ENCODE measurements at regions not wholly inside any gene's neighbourhood (a gene's known extent, or its start where the extent isn't known, plus 50 kb on each side); places are given as distances from the start of the nearest gene placed in this dataset.

- no peaks in the 10 kb centered on the region for H3K36me3 ChIP-seq (ENCODE audit: insufficient read depth, low read length)
- no peak for TF ChIP-seq CTCF (IDR thresholded peaks at IDR 0.05)
- Mint-ChIP-seq H3K9me3 (no peaks in the 10 kb centered on the region), H3K27me3 (no peaks in the 10 kb centered on the region), H3K36me3 (ENCODE audit: low read depth) (no peaks in the 10 kb centered on the region), H3K4me1 (ENCODE audit: low read depth) (no peaks in the 10 kb centered on the region), H3K4me3 (no peak overlapping the region), H3K27ac (no peak overlapping the region)
- no peak overlapping the region for H3K27ac ChIP-seq (ENCODE audit: low read depth in 1 of 2, low read length in 2 of 2)
- ChIA-PET POLR2A (no interaction called here), CTCF (no interaction called here)
- no peaks in the 10 kb centered on the region for H3K27me3 ChIP-seq (ENCODE audit: control insufficient read depth in 1 of 2, insufficient read depth in 2 of 2, low read length in 2 of 2)
- H3K4me1 ChIP-seq (ENCODE audit: insufficient read depth, low read length): no peaks in the 10 kb centered on the region
- intact Hi-C loops (cut with DNase I, micrococcal nuclease): no loop called here
- no peaks in the 10 kb centered on the region for H3K9me3 ChIP-seq (ENCODE audit: control insufficient read depth in 1 of 2, insufficient read depth in 1 of 2, low read length in 2 of 2)
- no peak for DNase-seq
- no peak overlapping the region for H3K4me3 ChIP-seq (ENCODE audit: low read length)
- ATAC-seq (ENCODE audit: poor library complexity): no peak
Observed at GRCh38 chr6:54694928-54695532, 151.5 kb upstream of the FAM83B start.

- no peaks in the 10 kb centered on the region for H3K4me1 ChIP-seq (ENCODE audit: insufficient read depth, low read length)
- ChIA-PET POLR2A (no interaction called here), CTCF (no interaction called here)
- H3K36me3 Mint-ChIP-seq (ENCODE audit: low read depth): no peaks in the 10 kb centered on the region
- no peak overlapping the region for H3K4me3 Mint-ChIP-seq
- intact Hi-C loops (cut with DNase I, micrococcal nuclease): no loop called here
- H3K36me3 ChIP-seq (ENCODE audit: insufficient read depth, low read length): no peaks in the 10 kb centered on the region
- no peak for DNase-seq
- no peaks in the 10 kb centered on the region for H3K27me3 Mint-ChIP-seq
- no peak overlapping the region for H3K27ac ChIP-seq (ENCODE audit: low read depth in 1 of 2, low read length in 2 of 2)
- H3K9me3 ChIP-seq (ENCODE audit: control insufficient read depth in 1 of 2, insufficient read depth in 1 of 2, low read length in 2 of 2): no peaks in the 10 kb centered on the region
- no peak overlapping the region for H3K4me3 ChIP-seq (ENCODE audit: low read length)
- H3K27me3 ChIP-seq (ENCODE audit: control insufficient read depth in 1 of 2, insufficient read depth in 2 of 2, low read length in 2 of 2): no peaks in the 10 kb centered on the region
- TF ChIP-seq CTCF (IDR thresholded peaks at IDR 0.05): no peak
- ATAC-seq (ENCODE audit: poor library complexity): no peak
- no peaks in the 10 kb centered on the region for H3K9me3 Mint-ChIP-seq
- no peaks in the 10 kb centered on the region for H3K4me1 Mint-ChIP-seq (ENCODE audit: low read depth)
- H3K27ac Mint-ChIP-seq: no peak overlapping the region
Observed at GRCh38 chr6:54695815-54696214, 150.8 kb upstream of the FAM83B start.

GRCh38 chr6:54697424-54697823 is 149.1 kb upstream of the FAM83B start:
- POLR2A ChIA-PET: no interaction called here
- Histone ChIP-seq H3K27me3 (ENCODE audit: control insufficient read depth in 1 of 2, insufficient read depth in 2 of 2, low read length in 2 of 2) (no peaks in the 10 kb centered on the region), H3K27ac (ENCODE audit: low read depth in 1 of 2, low read length in 2 of 2) (no peak overlapping the region), H3K4me1 (ENCODE audit: insufficient read depth, low read length) (no peaks in the 10 kb centered on the region), H3K4me3 (ENCODE audit: low read length) (no peak overlapping the region), H3K36me3 (ENCODE audit: insufficient read depth, low read length) (no peaks in the 10 kb centered on the region), H3K9me3 (ENCODE audit: control insufficient read depth in 1 of 2, insufficient read depth in 1 of 2, low read length in 2 of 2) (no peaks in the 10 kb centered on the region)
- CTCF ChIA-PET: no interaction called here
- Mint-ChIP-seq H3K4me1 (ENCODE audit: low read depth) (no peaks in the 10 kb centered on the region), H3K9me3 (no peaks in the 10 kb centered on the region), H3K27ac (no peak overlapping the region), H3K27me3 (no peaks in the 10 kb centered on the region), H3K4me3 (no peak overlapping the region), H3K36me3 (ENCODE audit: low read depth) (no peaks in the 10 kb centered on the region)
- no peak for DNase-seq
- intact Hi-C loops (cut with DNase I, micrococcal nuclease): no loop called here
- no peak for TF ChIP-seq CTCF (IDR thresholded peaks at IDR 0.05)
- ATAC-seq (ENCODE audit: poor library complexity): no peak

All from CD4-positive, alpha-beta T cell (primary cell).